Gastroesophageal sphincter (tissue), 3 donors: ENCODE measurements at regions not wholly inside any gene's neighbourhood (a gene's known extent, or its start where the extent isn't known, plus 50 kb on each side); places are given as distances from the start of the nearest gene placed in this dataset.

ENCODE experiments used
- CTCF ChIP-seq, 4 experiments: fragments of 200-600 bp in 2 of 4; fragments of 450-650 bp in 2 of 4; sonication (generic) in 1 of 4; IDR thresholded peaks; one replicate each; pipeline ENCODE4 v1.5.1; 2017 to 2019; ENCODE audit warnings: antibody characterized with exemption in 4 of 4, mild to moderate bottlenecking in 2 of 4, moderate library complexity in 2 of 4
- POLR2A ChIP-seq, 2 donors: fragments of 450-650 bp; IDR thresholded peaks; one replicate each; pipeline ENCODE4 v1.6.1; 2017; ENCODE audit warnings: antibody characterized with exemption in 2 of 2, mild to moderate bottlenecking in 2 of 2, moderate library complexity in 1 of 2
- POLR2AphosphoS5 ChIP-seq: sonication (generic); formaldehyde crosslinking; IDR thresholded peaks from one replicate; pipeline ENCODE4 v1.6.1; 2017; ENCODE audit warnings: antibody characterized with exemption

- TF ChIP-seq CTCF (IDR thresholded peaks at IDR 0.05) (no peak), POLR2A (IDR thresholded peaks at IDR 0.05) (no peak), POLR2AphosphoS5 (no peak)
Measured at GRCh38 chr4:35897808-35898207, 346.5 kb downstream of the ARAP2 start.
